GM23338 (cell line): ENCODE measurements at regions not wholly inside any gene's neighbourhood (a gene's known extent, or its start where the extent isn't known, plus 50 kb on each side); places are given as distances from the start of the nearest gene placed in this dataset.

ENCODE experiments used
- ATAC-seq: fragments of 200-7000 bp; cut with Tn5 transposase; 3 replicates; pipeline ENCODE4 v1.9.1; 2020
- DNase-seq: peaks from one replicate; pipeline ENCODE4 v3.0.0-alpha.2; 2015; ENCODE audit warnings: low spot score
- H2AFZ ChIP-seq: fragments of 200-600 bp; sonication (generic); 2 replicates; pipeline ENCODE4 v1.8.0; 2016; ENCODE audit warnings: antibody characterized with exemption, mild to moderate bottlenecking, moderate library complexity
- H3F3A ChIP-seq: fragments of 200-600 bp; sonication (generic); replicated peaks from 2 replicates; pipeline ENCODE4 v1.8.0; 2017; ENCODE audit warnings: antibody characterized with exemption, mixed run types, low read depth
- H3K27ac ChIP-seq: fragments of 200-600 bp; sonication (generic); 2 replicates; pipeline ENCODE4 v1.6.1; 2016; ENCODE audit warnings: low read depth
- H3K27me3 ChIP-seq: fragments of 200-600 bp; sonication (generic); 2 replicates; pipeline ENCODE4 v1.8.0; 2016; ENCODE audit warnings: mild to moderate bottlenecking, mixed run types, moderate library complexity; ENCODE audit not compliant: insufficient read depth
- H3K36me3 ChIP-seq: fragments of 200-600 bp; sonication (generic); 2 replicates; pipeline ENCODE4 v1.8.0; 2016; ENCODE audit warnings: mild to moderate bottlenecking; ENCODE audit not compliant: insufficient read depth
- H3K4me1 ChIP-seq: fragments of 200-600 bp; sonication (generic); 2 replicates; pipeline ENCODE4 v1.8.0; 2016; ENCODE audit warnings: mild to moderate bottlenecking, moderate library complexity; ENCODE audit not compliant: insufficient read depth
- H3K4me2 ChIP-seq: fragments of 200-600 bp; sonication (generic); 2 replicates; pipeline ENCODE4 v1.7.1; 2017; ENCODE audit warnings: mixed run types
- H3K4me3 ChIP-seq: fragments of 200-600 bp; sonication (generic); 2 replicates; pipeline ENCODE4 v1.6.1; 2016; ENCODE audit warnings: mixed run types
- H3K79me2 ChIP-seq: fragments of 200-600 bp; sonication (generic); replicated peaks from 2 replicates; pipeline ENCODE4 v1.8.0; 2017; ENCODE audit warnings: mild to moderate bottlenecking; ENCODE audit not compliant: insufficient read depth
- H3K9me2 ChIP-seq: fragments of 200-600 bp; sonication (generic); 2 replicates; pipeline ENCODE4 v1.8.0; 2017; ENCODE audit not compliant: insufficient read depth
- H4K20me1 ChIP-seq: fragments of 200-600 bp; sonication (generic); replicated peaks from 2 replicates; pipeline ENCODE4 v1.8.0; 2017; ENCODE audit warnings: mild to moderate bottlenecking; ENCODE audit not compliant: insufficient read depth
- H3K27ac Mint-ChIP-seq: 2 replicates; pipeline ENCODE4 v1.8.0; 2020; ENCODE audit warnings: inconsistent platforms, mild to moderate bottlenecking, moderate library complexity, mixed read lengths
- H3K27me3 Mint-ChIP-seq: 3 replicates; pipeline ENCODE4 v1.8.0; 2022; ENCODE audit warnings: low read depth, mild to moderate bottlenecking, moderate library complexity, mixed read lengths, inconsistent platforms; ENCODE audit not compliant: insufficient read depth, poor library complexity
- H3K36me3 Mint-ChIP-seq: 3 replicates; pipeline ENCODE4 v1.8.0; 2021; ENCODE audit warnings: low read depth, mild to moderate bottlenecking, inconsistent platforms, moderate library complexity, mixed read lengths
- H3K4me1 Mint-ChIP-seq: 3 replicates; pipeline ENCODE4 v1.8.0; 2020; ENCODE audit warnings: mild to moderate bottlenecking, inconsistent platforms, mixed read lengths
- H3K4me3 Mint-ChIP-seq: 3 replicates; pipeline ENCODE4 v1.8.0; 2021; ENCODE audit warnings: moderate library complexity, mild to moderate bottlenecking, inconsistent platforms, mixed read lengths
- H3K9me3 Mint-ChIP-seq: 3 replicates; pipeline ENCODE4 v1.8.0; 2020; ENCODE audit warnings: moderate library complexity, mild to moderate bottlenecking, inconsistent platforms, mixed read lengths
- STAT1 ChIP-seq: IDR thresholded peaks from one replicate; pipeline ENCODE4 v1.6.1; 2016; ENCODE audit warnings: antibody characterized with exemption; ENCODE audit not compliant: unreplicated experiment
- ZNF114 ChIP-seq: fragments of 250-450 bp; sonication (Bioruptor Pico); IDR thresholded peaks from 2 replicates; pipeline ENCODE4 v1.5.0; 2020; ENCODE audit warnings: mild to moderate bottlenecking, moderate library complexity
- TF ChIP-seq, protein P1 (sequence below): fragments of 250-450 bp; sonication (Bioruptor Pico); IDR thresholded peaks from 2 replicates; pipeline ENCODE4 v1.5.0; 2020; ENCODE audit warnings: mild to moderate bottlenecking, moderate library complexity
- TF ChIP-seq, protein P2 (sequence below): IDR thresholded peaks from 2 replicates; pipeline ENCODE4 v1.6.1; 2016; ENCODE audit warnings: antibody characterized with exemption

DNA sequence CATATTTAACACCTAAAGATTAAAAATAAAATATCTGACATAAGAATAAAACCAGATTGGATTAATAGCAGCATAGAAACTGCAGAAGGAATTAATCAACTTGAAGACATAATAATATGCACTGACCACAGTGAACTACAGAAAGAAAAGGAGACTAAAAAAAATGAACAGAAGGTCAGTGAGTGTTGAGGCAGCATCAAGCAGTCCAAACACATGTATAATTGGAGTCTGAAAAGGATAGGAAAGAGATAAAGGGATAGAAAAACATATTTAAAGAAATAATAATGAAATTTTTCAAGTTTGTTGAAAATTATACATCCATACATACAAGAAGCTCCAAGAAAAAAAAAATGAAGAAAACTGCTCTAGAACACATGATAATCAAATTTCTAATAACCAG is 756.2 kb downstream of the GATA3 start:
- H3K4me1 Mint-ChIP-seq = no peaks in the 10 kb centered on the region

More for the DNA sequence above, 756.2 kb downstream of the GATA3 start:
- Histone ChIP-seq H3F3A (no peaks in the 10 kb centered on the region), H3K79me2 (no peaks in the 10 kb centered on the region), H3K27ac (no peak overlapping the region), H3K4me2 (no peak overlapping the region), H3K36me3 (no peaks in the 10 kb centered on the region), H4K20me1 (no peaks in the 10 kb centered on the region), H2AFZ (no peak overlapping the region), H3K9me2 (no peaks in the 10 kb centered on the region), H3K4me3 (no peak overlapping the region), H3K4me1 (no peaks in the 10 kb centered on the region), H3K27me3 (no peaks in the 10 kb centered on the region)
- TF ChIP-seq, protein P1, sequence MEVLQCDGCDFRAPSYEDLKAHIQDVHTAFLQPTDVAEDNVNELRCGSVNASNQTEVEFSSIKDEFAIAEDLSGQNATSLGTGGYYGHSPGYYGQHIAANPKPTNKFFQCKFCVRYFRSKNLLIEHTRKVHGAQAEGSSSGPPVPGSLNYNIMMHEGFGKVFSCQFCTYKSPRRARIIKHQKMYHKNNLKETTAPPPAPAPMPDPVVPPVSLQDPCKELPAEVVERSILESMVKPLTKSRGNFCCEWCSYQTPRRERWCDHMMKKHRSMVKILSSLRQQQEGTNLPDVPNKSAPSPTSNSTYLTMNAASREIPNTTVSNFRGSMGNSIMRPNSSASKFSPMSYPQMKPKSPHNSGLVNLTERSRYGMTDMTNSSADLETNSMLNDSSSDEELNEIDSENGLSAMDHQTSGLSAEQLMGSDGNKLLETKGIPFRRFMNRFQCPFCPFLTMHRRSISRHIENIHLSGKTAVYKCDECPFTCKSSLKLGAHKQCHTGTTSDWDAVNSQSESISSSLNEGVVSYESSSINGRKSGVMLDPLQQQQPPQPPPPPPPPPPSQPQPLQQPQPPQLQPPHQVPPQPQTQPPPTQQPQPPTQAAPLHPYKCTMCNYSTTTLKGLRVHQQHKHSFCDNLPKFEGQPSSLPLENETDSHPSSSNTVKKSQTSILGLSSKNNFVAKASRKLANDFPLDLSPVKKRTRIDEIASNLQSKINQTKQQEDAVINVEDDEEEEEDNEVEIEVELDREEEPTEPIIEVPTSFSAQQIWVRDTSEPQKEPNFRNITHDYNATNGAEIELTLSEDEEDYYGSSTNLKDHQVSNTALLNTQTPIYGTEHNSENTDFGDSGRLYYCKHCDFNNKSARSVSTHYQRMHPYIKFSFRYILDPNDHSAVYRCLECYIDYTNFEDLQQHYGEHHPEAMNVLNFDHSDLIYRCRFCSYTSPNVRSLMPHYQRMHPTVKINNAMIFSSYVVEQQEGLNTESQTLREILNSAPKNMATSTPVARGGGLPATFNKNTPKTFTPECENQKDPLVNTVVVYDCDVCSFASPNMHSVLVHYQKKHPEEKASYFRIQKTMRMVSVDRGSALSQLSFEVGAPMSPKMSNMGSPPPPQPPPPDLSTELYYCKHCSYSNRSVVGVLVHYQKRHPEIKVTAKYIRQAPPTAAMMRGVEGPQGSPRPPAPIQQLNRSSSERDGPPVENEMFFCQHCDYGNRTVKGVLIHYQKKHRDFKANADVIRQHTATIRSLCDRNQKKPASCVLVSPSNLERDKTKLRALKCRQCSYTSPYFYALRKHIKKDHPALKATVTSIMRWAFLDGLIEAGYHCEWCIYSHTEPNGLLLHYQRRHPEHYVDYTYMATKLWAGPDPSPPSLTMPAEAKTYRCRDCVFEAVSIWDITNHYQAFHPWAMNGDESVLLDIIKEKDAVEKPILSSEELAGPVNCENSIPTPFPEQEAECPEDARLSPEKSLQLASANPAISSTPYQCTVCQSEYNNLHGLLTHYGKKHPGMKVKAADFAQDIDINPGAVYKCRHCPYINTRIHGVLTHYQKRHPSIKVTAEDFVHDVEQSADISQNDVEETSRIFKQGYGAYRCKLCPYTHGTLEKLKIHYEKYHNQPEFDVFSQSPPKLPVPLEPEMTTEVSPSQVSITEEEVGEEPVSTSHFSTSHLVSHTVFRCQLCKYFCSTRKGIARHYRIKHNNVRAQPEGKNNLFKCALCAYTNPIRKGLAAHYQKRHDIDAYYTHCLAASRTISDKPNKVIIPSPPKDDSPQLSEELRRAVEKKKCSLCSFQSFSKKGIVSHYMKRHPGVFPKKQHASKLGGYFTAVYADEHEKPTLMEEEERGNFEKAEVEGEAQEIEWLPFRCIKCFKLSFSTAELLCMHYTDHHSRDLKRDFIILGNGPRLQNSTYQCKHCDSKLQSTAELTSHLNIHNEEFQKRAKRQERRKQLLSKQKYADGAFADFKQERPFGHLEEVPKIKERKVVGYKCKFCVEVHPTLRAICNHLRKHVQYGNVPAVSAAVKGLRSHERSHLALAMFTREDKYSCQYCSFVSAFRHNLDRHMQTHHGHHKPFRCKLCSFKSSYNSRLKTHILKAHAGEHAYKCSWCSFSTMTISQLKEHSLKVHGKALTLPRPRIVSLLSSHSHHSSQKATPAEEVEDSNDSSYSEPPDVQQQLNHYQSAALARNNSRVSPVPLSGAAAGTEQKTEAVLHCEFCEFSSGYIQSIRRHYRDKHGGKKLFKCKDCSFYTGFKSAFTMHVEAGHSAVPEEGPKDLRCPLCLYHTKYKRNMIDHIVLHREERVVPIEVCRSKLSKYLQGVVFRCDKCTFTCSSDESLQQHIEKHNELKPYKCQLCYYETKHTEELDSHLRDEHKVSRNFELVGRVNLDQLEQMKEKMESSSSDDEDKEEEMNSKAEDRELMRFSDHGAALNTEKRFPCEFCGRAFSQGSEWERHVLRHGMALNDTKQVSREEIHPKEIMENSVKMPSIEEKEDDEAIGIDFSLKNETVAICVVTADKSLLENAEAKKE = no peak
- TF ChIP-seq ZNF114 = no peak
- TF ChIP-seq, protein P2, sequence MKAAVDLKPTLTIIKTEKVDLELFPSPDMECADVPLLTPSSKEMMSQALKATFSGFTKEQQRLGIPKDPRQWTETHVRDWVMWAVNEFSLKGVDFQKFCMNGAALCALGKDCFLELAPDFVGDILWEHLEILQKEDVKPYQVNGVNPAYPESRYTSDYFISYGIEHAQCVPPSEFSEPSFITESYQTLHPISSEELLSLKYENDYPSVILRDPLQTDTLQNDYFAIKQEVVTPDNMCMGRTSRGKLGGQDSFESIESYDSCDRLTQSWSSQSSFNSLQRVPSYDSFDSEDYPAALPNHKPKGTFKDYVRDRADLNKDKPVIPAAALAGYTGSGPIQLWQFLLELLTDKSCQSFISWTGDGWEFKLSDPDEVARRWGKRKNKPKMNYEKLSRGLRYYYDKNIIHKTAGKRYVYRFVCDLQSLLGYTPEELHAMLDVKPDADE = no peak
- TF ChIP-seq STAT1 = no peak
- no peaks in the 10 kb centered on the region for H3K27me3 Mint-ChIP-seq
- no peak overlapping the region for H3K4me3 Mint-ChIP-seq
- DNase-seq (no peak), ATAC-seq (no peak)
- H3K9me3 Mint-ChIP-seq = peaks cover 8% of the 10 kb centered on the region
- H3K27ac Mint-ChIP-seq = no peak overlapping the region
- peaks cover 3% of the 10 kb centered on the region; the same call in 1 of the 3 replicates for H3K36me3 Mint-ChIP-seq
